ENCODE measurements at regions not wholly inside any gene's neighbourhood (a gene's known extent, or its start where the extent isn't known, plus 50 kb on each side); places are given as distances from the start of the nearest gene placed in this dataset.

DNA sequence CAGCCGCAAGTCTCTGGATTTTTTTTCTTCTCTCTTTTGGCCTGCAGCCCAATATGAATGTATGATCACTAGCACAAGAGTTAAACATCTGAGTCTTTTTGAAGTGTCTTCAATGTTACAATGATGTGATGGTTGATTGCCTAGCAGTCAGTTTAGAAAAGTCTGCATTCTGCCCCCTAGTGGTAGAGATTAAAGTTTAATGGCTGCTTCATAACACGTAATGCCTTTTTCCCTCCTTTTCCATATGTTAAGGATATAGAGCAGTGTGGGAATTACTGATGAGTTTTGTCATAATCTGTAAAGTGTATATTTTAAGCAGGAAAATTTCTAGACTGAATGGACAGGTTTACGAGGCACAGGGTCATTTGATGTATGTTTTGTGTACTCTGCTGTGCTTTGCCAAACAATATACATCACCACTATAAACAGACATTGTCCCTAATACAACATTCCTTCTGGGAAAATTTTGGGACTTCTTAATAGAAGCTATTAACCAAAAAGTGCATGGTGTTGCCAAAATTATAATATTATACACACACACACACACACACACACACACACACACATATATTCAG is 1038.5 kb upstream of the NR2F2 start:
- Histone ChIP-seq H3K36me3 (no peaks in the 10 kb centered on the region), H3K4me3 (no peak overlapping the region), H3K4me1 (peaks cover 21% of the 10 kb centered on the region), H3K27ac (replicated peaks) (no peak overlapping the region), H3K27me3 (ENCODE audit: low read depth) (peaks cover 26% of the 10 kb centered on the region), H3K9me3 (replicated peaks) (no peaks in the 10 kb centered on the region)
- TF ChIP-seq, protein P1, sequence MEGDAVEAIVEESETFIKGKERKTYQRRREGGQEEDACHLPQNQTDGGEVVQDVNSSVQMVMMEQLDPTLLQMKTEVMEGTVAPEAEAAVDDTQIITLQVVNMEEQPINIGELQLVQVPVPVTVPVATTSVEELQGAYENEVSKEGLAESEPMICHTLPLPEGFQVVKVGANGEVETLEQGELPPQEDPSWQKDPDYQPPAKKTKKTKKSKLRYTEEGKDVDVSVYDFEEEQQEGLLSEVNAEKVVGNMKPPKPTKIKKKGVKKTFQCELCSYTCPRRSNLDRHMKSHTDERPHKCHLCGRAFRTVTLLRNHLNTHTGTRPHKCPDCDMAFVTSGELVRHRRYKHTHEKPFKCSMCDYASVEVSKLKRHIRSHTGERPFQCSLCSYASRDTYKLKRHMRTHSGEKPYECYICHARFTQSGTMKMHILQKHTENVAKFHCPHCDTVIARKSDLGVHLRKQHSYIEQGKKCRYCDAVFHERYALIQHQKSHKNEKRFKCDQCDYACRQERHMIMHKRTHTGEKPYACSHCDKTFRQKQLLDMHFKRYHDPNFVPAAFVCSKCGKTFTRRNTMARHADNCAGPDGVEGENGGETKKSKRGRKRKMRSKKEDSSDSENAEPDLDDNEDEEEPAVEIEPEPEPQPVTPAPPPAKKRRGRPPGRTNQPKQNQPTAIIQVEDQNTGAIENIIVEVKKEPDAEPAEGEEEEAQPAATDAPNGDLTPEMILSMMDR (IDR thresholded peaks at IDR 0.05; ENCODE audit: borderline replicate concordance), result peak; percentile 74
- no peak for DNase-seq
- intact Hi-C loops (cut with micrococcal nuclease), result no loop called here

DNA sequence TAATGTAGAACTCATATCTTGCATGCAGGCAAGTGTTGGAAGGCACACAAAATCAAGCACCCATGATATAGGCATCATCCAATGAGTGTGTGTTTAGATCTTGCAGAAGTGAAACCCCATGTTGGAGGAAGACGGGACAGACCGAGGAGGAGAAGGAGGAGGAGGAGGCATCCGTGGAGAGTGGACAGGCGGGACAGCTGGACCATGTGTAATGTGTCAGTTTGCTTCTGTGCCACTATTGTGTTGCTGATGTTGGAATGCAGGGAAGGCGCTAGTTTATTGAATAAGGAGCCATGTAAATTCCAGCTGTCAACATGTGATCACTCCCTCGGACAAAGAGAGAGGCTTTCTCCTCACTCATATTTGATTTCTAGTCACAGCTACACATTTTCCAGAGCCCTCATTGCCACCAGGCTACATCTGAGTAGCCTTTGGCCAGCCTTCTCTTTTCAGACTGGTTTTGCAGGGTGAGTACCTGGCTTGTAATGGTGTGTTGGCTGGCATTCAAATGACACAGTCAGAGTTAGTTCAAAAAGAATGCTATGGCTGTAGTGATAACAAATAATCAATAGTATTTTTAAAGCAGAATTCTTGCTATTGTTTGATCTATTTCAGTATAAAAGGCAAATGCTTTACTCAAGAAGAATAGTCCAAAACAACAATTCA is 1037.6 kb upstream of the NR2F2 start:
- H3K27me3 ChIP-seq (ENCODE audit: low read depth), result peaks cover 35% of the 10 kb centered on the region
- TF ChIP-seq, protein P1 (IDR thresholded peaks at IDR 0.05; ENCODE audit: borderline replicate concordance), result no peak
- no peaks in the 10 kb centered on the region for H3K36me3 ChIP-seq
- peaks cover 24% of the 10 kb centered on the region for H3K4me1 ChIP-seq
- peak overlapping the region; percentile 36 for H3K27ac ChIP-seq (replicated peaks)
- intact Hi-C loops (cut with micrococcal nuclease), result no loop called here
- no peaks in the 10 kb centered on the region for H3K9me3 ChIP-seq (replicated peaks)
- DNase-seq, result no peak
- H3K4me3 ChIP-seq, result peak overlapping the region; percentile 36

DNA sequence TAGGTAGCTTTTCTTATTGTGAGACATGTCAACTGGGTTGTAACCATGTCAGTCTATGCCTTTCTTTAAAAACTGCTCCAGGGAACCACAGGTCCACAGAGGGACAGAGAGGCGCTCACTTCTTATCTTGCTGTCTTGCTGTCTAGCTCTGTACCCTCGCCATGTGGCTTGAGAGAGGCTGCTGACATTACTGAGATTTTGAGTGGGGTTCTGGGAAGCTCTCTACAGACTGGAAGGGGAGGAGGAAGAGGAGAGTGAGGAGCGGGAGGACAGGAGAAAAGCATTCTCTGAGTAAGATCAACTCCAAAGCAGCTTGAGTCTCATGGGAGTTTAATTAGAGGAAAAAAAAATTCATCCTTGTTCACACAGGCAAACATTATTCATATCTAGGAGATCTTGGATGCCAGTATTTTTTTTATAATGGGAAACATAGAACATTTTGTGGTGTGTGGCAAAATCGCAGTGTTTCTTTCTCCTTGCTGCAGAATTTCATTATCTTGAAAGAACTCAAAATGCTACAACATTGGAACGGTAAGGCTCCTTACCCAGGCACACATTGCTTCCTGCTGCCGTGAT is 1037.0 kb upstream of the NR2F2 start:
- Histone ChIP-seq H3K4me3 (no peak overlapping the region), H3K9me3 (replicated peaks) (no peaks in the 10 kb centered on the region), H3K4me1 (peaks cover 24% of the 10 kb centered on the region), H3K27ac (replicated peaks) (peak overlapping the region; percentile 36), H3K27me3 (ENCODE audit: low read depth) (peaks cover 35% of the 10 kb centered on the region), H3K36me3 (no peaks in the 10 kb centered on the region)
- intact Hi-C loops (cut with micrococcal nuclease), result no loop called here
- no peak for DNase-seq
- TF ChIP-seq, protein P1 (IDR thresholded peaks at IDR 0.05; ENCODE audit: borderline replicate concordance), result no peak

DNA sequence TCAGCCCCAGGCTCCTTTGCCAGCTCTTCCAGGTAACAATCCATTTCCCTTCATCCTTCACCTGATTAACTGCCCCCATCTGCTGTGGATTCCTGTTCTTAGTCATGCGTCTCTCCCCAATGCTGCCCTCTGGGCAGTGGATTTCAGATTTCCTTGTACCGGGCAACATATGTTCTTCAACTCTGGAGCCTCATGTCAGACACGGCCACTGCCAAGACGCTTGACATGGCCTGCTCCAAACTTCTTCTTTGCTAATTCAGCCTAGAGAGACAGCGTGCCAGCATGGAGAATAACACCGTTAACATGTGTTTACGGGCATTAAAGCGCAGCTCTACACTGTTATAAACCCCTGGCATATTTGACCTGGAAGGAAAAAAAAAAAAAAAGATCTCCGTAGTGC is 1035.1 kb upstream of the NR2F2 start:
- no peak for DNase-seq
- H3K4me3 ChIP-seq, result no peak overlapping the region
- H3K4me1 ChIP-seq, result peaks cover 24% of the 10 kb centered on the region
- H3K36me3 ChIP-seq, result no peaks in the 10 kb centered on the region
- peaks cover 35% of the 10 kb centered on the region for H3K27me3 ChIP-seq (ENCODE audit: low read depth)
- intact Hi-C loops (cut with micrococcal nuclease), result no loop called here
- H3K27ac ChIP-seq (replicated peaks), result no peak overlapping the region
- no peaks in the 10 kb centered on the region for H3K9me3 ChIP-seq (replicated peaks)
- TF ChIP-seq, protein P1 (IDR thresholded peaks at IDR 0.05; ENCODE audit: borderline replicate concordance), result no peak

DNA sequence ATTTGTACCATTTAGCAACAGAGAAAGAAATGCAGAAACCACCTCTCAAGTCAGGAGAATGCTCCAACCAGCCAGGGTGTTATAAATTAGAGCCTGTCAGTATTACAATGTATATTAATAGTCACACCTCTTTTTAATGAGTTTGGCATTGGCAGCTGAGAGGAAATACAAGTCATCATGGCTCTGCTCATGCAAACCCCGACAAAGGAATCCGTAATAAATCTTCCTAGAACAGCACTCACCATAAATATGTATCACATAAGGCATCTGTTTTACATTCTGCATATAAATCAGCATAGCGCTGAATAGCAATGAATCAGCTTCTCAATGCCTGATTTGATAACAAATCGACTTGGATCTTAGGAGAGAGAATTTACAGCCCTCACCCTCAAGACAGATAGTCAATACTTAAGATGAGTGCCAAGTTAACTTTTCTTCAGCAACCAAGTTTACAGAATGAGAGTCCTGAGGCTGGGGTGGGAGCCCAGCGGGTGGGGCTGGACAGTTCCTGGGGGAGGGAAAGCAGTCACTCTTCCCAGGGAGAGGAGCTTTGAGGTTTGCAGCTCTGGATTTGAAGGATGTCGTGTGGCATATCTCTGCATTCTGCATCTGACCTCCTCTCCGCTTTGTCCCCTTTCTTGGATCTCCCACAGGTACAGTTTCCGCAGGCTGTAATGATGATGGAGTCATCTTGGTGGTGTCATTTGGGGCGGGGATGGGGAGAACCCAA is 1034.4 kb upstream of the NR2F2 start:
- intact Hi-C loops (cut with micrococcal nuclease), result no loop called here
- DNase-seq, result no peak

More for the DNA sequence above, 1034.4 kb upstream of the NR2F2 start:
- Histone ChIP-seq H3K36me3 (no peaks in the 10 kb centered on the region), H3K27ac (replicated peaks) (peak overlapping the region; percentile 7), H3K9me3 (replicated peaks) (no peaks in the 10 kb centered on the region), H3K4me3 (no peak overlapping the region), H3K27me3 (ENCODE audit: low read depth) (peaks cover 35% of the 10 kb centered on the region), H3K4me1 (peaks cover 24% of the 10 kb centered on the region)
- TF ChIP-seq, protein P1 (IDR thresholded peaks at IDR 0.05; ENCODE audit: borderline replicate concordance), result no peak

Measured in left ventricle myocardium inferior (tissue), 1 donor.